Embryonic facial prominence (tissue), 1 donor: ENCODE measurements at regions not wholly inside any gene's neighbourhood (a gene's known extent, or its start where the extent isn't known, plus 50 kb on each side); places are given as distances from the start of the nearest gene placed in this dataset.
"Not testable (repeated sequence)": the region's sequence is repeated elsewhere in the genome, so short reads cannot be mapped to it uniquely, and the experiment has no call there.

Source experiments
- DNase-seq: peaks from one replicate; pipeline ENCODE4 v3.0.0-alpha.2; 2016; ENCODE audit errors: extremely low spot score

DNA sequence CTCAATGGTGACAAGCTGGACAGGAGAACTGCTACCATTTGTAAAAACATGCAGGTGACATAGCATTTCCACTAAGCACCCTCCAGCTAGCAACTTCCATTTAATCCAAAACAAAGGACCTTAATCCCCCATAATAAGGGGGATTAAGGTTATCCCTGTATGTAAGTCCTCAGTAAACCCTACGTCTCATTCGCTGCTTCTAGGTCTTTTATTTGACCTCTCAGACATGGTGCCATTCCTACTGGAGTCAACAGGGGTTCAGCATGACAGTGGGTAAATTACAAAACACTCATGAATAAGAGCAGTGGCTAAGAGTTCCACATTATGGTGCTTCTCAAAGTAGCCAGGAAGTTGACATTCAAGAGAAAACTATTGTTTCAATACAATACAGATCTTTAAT is 121.8 kb upstream of the CAV2 start:
- DNase-seq, result no peak

DNA sequence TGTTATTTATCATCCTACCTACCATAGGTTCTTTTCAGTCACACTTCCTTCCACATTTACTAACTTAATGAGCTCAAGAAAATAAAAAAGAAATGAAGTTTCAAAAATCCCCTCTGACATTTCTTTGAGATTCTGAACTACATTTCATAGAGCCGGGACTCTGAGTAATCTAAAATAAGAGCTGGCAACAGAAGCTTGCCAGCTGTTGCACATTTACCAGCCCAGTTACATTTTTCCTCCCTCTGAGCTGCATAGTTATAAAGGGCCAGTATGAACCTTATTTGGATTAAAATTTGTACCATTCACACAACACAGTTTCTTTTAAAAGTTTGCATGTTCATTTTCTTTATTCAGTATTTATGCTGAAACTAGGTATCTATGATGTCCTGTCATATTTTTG is 119.5 kb upstream of the CAV2 start:
- DNase-seq, result no peak

DNA sequence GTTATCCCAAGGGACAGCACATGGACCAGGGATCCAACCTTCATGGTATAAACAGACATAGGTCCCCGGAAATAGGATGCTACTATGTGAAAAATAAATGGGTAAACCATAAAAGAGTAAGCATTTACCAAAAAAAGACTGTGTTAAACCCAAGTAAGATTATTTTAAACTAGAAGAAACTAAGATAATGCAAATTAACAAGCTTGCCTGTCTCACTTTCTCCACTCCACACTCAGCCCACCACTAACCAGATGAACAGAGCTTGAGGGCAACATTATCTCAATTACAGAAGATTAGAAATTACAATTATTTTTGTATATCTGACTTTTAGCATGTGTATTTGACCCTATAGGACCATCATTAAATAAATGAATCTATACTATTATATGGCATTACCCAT is 117.2 kb upstream of the CAV2 start:
- no peak for DNase-seq

GRCh38 chr7:116384936-116385635 is 114.5 kb upstream of the CAV2 start:
- DNase-seq, result no peak

GRCh38 chr7:116386674-116387073 is 112.9 kb upstream of the CAV2 start:
- DNase-seq, result no peak

DNA sequence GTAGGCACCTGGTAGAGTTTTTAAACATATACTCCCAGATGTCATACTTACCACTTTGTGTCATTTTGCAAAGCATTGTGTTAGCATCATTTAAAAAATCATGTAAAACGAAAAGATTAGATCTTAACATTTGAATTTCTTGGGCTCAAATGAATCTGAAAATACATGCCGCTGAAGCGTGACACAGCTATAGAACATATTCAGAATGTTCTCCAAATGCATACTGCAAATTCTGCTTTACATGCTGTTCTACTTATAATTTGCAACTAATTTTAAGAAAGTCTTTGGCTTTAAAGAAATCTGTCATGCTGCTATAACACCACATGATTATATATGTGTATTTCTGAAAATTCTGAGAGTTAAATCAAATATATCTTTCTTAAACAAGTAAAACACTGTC is 109.2 kb upstream of the CAV2 start:
- no peak for DNase-seq

DNA sequence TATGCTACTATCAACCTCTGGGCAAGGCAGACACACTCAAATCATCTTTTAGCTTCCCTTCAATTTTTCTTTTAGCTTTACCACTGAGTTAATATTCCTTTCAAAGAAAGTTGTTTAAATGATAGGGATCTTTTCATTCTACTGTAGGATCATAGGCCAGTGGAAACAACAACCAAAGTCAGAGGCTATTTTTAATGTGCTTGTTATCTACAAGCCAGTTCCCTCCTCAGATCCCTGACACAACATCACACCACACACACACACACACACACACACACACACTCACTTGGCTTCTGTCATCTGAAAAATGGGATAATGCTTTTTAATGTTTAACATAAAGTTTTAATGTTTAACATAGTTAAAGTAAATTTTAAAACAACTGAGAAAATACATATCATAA is 106.7 kb upstream of the CAV2 start:
- no peak for DNase-seq

DNA sequence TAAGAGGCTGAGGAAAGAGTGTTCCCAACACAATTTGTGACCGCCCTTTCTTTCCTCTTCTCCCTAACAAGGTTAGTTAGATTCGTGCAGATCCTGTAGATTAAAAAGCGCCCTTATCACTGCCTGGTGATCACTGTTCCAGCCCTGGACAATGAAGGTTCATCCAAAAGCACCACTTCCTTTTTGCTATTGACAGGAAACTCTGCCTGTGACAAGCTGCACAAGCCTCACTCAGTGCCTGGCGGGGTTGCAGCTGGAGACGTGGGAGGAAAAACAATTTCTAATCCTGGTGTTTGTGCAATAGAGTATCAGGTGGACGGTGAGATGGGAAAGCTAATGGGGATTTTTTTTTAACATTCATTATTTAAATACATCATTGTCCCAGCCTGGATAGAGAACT is 105.9 kb upstream of the CAV2 start:
- no peak for DNase-seq

DNA sequence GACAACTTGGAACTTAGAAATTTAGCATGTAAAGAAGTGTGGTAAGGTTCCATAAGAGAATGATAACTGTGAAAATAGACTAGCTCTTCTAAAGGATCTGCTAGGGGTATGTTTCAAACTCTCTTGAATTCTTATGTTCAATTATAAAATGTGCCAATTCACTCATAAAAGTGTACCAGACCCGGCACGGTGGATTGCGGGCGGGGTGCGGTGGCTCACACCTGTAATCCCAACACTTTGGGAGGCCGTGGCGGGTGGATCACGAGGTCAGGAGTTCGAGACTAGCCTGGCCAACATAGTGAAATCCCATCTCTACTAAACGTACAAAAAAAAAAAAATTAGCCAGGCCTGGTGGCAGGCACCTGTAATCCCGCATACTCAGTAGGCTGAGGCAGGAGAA is 105.4 kb upstream of the CAV2 start:
- DNase-seq, result no peak

DNA sequence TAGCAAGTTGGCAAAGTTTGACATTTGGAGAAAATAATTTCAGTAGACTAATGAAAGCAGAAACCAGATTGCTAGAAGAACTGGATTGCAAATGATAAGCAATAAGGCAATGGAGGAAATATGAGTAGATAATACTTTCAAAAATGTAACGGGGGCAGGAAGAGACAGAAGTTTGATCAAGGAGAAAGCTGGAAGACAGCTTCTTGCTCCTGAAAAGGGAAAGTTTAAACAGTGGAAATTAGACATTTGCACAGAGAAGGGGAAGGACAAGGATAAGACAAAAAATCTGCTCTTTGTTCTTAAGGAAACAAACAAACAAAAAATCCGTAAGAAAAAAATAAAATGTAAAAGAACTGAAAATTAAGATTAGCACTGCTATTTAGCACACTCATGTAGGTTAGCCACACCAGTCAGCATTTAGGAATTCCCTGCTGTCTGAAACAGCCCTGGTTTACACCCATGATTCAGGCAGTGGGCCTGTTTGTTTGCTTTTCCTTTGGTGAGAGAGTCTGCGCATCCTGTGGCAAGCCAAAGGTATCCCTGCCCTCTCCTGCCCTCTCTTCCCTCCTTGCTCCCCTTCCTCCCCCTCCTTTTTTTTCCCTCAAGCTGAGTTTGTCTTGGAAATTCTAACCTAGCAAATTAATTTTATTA is 104.3 kb upstream of the CAV2 start:
- DNase-seq, result no peak

GRCh38 chr7:116398672-116399071 is 100.9 kb upstream of the CAV2 start:
- DNase-seq, result no peak

DNA sequence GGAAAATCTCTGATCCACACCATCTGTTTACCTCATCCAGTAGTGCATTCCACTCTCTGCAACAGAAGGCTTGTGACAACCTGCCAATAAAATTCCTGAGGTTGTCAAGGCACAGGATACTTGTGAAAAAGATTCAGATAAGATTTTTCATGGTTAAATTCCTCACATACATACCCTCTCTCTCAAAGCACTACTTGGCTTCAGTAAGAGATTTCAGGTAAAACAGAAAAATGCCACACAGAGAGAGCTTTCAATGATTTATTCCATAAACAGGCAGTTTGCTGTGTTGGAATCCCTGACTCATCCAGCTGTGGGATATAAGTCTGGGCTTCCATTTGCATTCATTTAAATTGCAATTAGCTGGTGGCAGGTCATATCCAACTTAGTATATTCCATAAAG is 99.7 kb upstream of the CAV2 start:
- no peak for DNase-seq

DNA sequence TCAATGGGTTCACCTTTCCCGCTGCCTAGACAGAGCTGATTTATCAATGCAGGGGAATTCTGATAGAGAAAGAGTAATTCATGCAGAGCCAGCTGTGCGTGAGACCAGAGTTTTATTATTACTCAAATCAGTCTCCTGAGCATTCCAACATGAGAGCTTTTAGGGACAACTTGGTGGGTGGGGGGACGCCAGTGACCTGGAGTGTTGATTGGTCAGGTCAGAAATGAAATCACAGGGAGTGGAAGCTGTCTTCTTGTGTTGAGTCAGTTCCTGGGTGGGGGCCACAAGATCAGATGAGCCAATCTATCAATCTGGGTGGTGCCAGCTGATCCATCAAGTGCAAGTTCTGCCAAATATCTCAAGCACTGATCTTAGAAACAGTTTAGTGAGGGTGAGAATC is 99.0 kb upstream of the CAV2 start:
- no peak for DNase-seq

- no peak for DNase-seq
These were observed 97.8 kb upstream of the CAV2 start for GRCh38 chr7:116401711-116402110.

DNA sequence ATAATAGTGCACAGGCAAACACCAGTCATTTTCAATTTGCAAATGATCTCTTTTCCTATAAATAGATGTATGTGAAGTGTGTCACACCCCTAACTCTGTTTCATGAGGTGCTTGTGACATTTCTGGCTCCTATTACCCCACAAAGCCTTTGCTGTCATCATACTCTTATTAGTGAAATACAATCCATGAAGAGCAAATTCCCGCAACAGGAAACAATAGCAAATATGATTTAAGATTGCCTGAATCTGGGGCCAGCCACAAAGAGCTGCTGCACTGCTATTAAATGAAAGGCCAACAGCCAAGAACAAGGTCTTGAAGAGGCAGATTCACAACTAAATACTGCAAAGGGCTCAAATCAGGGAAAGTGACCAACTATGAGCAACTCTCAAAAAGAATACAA is 96.3 kb upstream of the CAV2 start:
- no peak for DNase-seq

DNA sequence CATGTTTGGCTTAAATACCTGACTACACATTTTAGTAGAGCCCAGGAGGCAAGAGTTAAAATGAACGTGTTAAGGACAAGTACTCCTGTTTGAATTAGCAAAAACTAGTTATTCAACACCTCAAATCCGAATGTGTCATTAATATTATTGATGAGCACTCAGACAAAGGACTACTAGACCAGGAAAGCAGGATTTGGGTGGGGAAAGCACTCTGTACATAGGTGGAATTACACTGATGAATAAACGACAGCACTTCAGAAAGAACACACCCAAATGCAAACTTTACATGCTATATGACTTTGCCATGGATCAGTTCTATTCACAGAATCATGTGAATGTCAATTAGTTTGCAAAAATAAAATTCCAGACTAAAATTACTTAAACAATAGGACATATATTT is 95.1 kb upstream of the CAV2 start:
- DNase-seq, result no peak

GRCh38 chr7:116405810-116406209 is 93.7 kb upstream of the CAV2 start:
- DNase-seq, result no peak

DNA sequence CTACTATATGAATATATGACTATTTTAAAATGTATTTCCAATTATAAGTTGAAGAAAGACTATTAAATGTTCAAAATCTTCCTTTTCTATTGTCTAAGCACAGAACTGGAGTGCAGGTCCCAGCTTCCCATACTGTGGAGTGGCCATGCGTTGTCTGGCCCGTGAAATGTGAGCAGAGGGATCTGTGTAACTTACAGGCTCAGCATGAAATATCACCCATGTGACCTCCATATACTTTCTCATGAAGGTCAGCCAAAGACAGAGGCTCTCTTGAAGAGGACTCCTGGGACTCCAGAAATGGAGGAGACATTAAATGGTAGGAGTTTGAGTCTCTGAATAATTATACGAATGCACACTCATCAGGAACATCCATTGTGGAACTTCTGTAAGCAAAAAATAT is 92.4 kb upstream of the CAV2 start:
- DNase-seq, result no peak

GRCh38 chr7:116408166-116408565 is 91.4 kb upstream of the CAV2 start:
- DNase-seq, result no peak

GRCh38 chr7:116408831-116409453 is 90.6 kb upstream of the CAV2 start:
- DNase-seq, result not testable (repeated sequence)

GRCh38 chr7:116410694-116411093 is 88.8 kb upstream of the CAV2 start:
- not testable (repeated sequence) for DNase-seq

DNA sequence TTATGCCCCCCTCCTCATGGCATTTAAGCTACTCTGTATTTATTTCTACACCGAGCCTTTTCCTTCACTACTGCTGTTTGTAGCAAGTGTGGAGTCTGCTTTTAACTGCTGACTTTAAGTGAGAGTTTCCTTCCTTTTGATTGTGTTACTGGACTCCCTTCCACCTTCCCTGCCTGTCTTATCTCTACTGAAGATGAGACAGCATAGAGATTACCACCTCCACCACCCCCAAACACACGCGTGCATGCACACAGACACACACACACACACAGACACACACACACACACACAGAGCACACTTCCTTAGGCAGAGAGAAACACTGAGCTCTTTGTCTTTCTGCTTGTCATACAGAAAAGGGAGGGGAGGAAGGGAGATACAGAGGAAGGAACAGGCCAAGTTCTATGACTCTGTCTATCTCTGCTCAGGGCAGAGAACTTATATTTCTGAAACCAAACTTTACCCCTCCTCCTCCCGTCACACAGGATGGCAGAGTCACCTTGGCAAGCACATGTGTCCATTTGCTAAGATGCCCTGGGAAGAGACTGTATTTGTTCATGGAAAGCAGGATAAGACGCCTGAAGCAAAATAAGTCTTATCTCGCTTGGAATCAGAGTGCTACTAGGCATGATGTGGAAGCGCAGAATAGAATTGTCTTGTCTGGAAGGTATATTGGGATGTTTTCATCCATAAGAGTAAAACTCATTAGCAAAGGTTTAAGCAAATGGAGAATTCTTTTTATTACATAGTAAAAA is 81.8 kb upstream of the CAV2 start:
- no peak for DNase-seq

GRCh38 chr7:116418524-116418923 is 81.0 kb upstream of the CAV2 start:
- DNase-seq, result no peak
